WTC11 (cell line): ENCODE measurements at regions not wholly inside any gene's neighbourhood (a gene's known extent, or its start where the extent isn't known, plus 50 kb on each side); places are given as distances from the start of the nearest gene placed in this dataset.

Experiments
- ATAC-seq: fragments of 200-7000 bp; cut with Tn5 transposase; 2 replicates; pipeline ENCODE4 v1.10.0; 2021; ENCODE audit warnings: mild to moderate bottlenecking, moderate library complexity
- CTCF ChIA-PET: fragments of 300-600 bp; sonication (Branson Sonifier 250); formaldehyde crosslinking; loops from one replicate; lab custom pipeline; 2021; ENCODE audit warnings: antibody characterized with exemption; lab: Charles Lee
- POLR2A ChIA-PET: fragments of 350-600 bp; sonication (Branson Sonifier 250); formaldehyde crosslinking; loops from one replicate; lab custom pipeline; 2021; ENCODE audit warnings: antibody characterized with exemption; lab: Charles Lee
- DNase-seq: peaks from one replicate; pipeline ENCODE4 v3.0.0; 2021; ENCODE audit warnings: low spot score
- H3K27ac Mint-ChIP-seq: 2 replicates; pipeline ENCODE4 v1.8.0; 2021; ENCODE audit warnings: mixed read lengths
- H3K27me3 Mint-ChIP-seq: 2 replicates; pipeline ENCODE4 v1.8.0; 2021; ENCODE audit warnings: low read depth, mild to moderate bottlenecking, moderate library complexity, mixed read lengths
- H3K36me3 Mint-ChIP-seq: 2 replicates; pipeline ENCODE4 v1.8.0; 2021; ENCODE audit warnings: mixed read lengths
- H3K4me1 Mint-ChIP-seq: 2 replicates; pipeline ENCODE4 v1.8.0; 2022; ENCODE audit warnings: mixed read lengths
- H3K4me3 Mint-ChIP-seq: 2 replicates; pipeline ENCODE4 v1.8.0; 2021; ENCODE audit warnings: mild to moderate bottlenecking, moderate library complexity, mixed read lengths
- H3K9me3 Mint-ChIP-seq: 2 replicates; pipeline ENCODE4 v1.8.0; 2021; ENCODE audit warnings: mixed read lengths
- E2F5 ChIP-seq: sonication (generic); formaldehyde crosslinking; IDR thresholded peaks from 2 replicates; pipeline ENCODE4 v1.8.1; 2022; ENCODE audit warnings: mild to moderate bottlenecking, moderate library complexity, missing genetic modification reagents
- ERG ChIP-seq: fragments of 250-450 bp; sonication (Bioruptor Pico); IDR thresholded peaks from 2 replicates; pipeline ENCODE4 v1.8.0; 2021; ENCODE audit warnings: mild to moderate bottlenecking
- ESRRA ChIP-seq: sonication (generic); formaldehyde crosslinking; IDR thresholded peaks from 2 replicates; pipeline ENCODE4 v1.8.1; 2022; ENCODE audit warnings: mild to moderate bottlenecking, missing genetic modification reagents, borderline replicate concordance
- GABPB1 ChIP-seq: sonication (generic); formaldehyde crosslinking; IDR thresholded peaks from 2 replicates; pipeline ENCODE4 v1.8.1; 2023; ENCODE audit warnings: mild to moderate bottlenecking, missing genetic modification reagents
- HMGA2 ChIP-seq: fragments of 250-450 bp; sonication (Bioruptor Pico); IDR thresholded peaks from 2 replicates; pipeline ENCODE4 v1.4.0; 2021; ENCODE audit warnings: mild to moderate bottlenecking, moderate library complexity
- HMGXB4 ChIP-seq: sonication (generic); formaldehyde crosslinking; IDR thresholded peaks from 2 replicates; pipeline ENCODE4 v1.8.1; 2023; ENCODE audit warnings: mild to moderate bottlenecking, moderate library complexity, missing genetic modification reagents
- JAZF1 ChIP-seq: fragments of 250-450 bp; sonication (Bioruptor Pico); IDR thresholded peaks from 2 replicates; pipeline ENCODE4 v1.9.0; 2021; ENCODE audit warnings: moderate library complexity, mild to moderate bottlenecking, inconsistent platforms
- JUN ChIP-seq: sonication (generic); formaldehyde crosslinking; IDR thresholded peaks from 2 replicates; pipeline ENCODE4 v1.8.0; 2023; ENCODE audit warnings: mild to moderate bottlenecking, missing genetic modification reagents
- NFATC4 ChIP-seq: fragments of 250-450 bp; sonication (Bioruptor Pico); IDR thresholded peaks from 2 replicates; pipeline ENCODE4 v1.9.0; 2021; ENCODE audit warnings: mild to moderate bottlenecking
- NFE2L1 ChIP-seq: sonication (generic); formaldehyde crosslinking; IDR thresholded peaks from 2 replicates; pipeline ENCODE4 v1.8.1; 2023; ENCODE audit warnings: missing genetic modification reagents
- NR1H2 ChIP-seq: sonication (generic); formaldehyde crosslinking; IDR thresholded peaks from 2 replicates; pipeline ENCODE4 v1.9.0; 2021; ENCODE audit warnings: mild to moderate bottlenecking, moderate library complexity, missing genetic modification reagents
- NR2C2 ChIP-seq: sonication (generic); formaldehyde crosslinking; IDR thresholded peaks from 2 replicates; pipeline ENCODE4 v1.8.0; 2022; ENCODE audit warnings: mild to moderate bottlenecking, missing genetic modification reagents
- OVOL2 ChIP-seq: fragments of 250-450 bp; sonication (Bioruptor Pico); IDR thresholded peaks from 2 replicates; pipeline ENCODE4 v1.9.0; 2021; ENCODE audit warnings: mild to moderate bottlenecking, borderline replicate concordance
- STAT6 ChIP-seq: sonication (generic); formaldehyde crosslinking; conservative IDR thresholded peaks from 2 replicates; pipeline ENCODE4 v1.8.1; 2023; ENCODE audit warnings: mild to moderate bottlenecking, low read depth, missing genetic modification reagents, moderate library complexity
- ZNF138 ChIP-seq: sonication (generic); formaldehyde crosslinking; conservative IDR thresholded peaks from 2 replicates; pipeline ENCODE4 v1.8.1; 2022; ENCODE audit warnings: mild to moderate bottlenecking, moderate library complexity, missing genetic modification reagents
- ZNF423 ChIP-seq: fragments of 250-450 bp; sonication (Bioruptor Pico); IDR thresholded peaks from 2 replicates; pipeline ENCODE4 v2.1.2; 2022; ENCODE audit warnings: mild to moderate bottlenecking, moderate library complexity
- ZNF532 ChIP-seq: fragments of 250-450 bp; sonication (Bioruptor Pico); IDR thresholded peaks from 2 replicates; pipeline ENCODE4 v1.9.0; 2021; ENCODE audit warnings: mild to moderate bottlenecking, borderline replicate concordance
- TF ChIP-seq, protein P1 (sequence below): sonication (generic); formaldehyde crosslinking; IDR thresholded peaks from 2 replicates; pipeline ENCODE4 v1.8.1; 2023; ENCODE audit warnings: mild to moderate bottlenecking, missing genetic modification reagents
- TF ChIP-seq, protein P2 (sequence below): sonication (generic); formaldehyde crosslinking; IDR thresholded peaks from 2 replicates; pipeline ENCODE4 v1.8.1; 2022; ENCODE audit warnings: low read depth, missing genetic modification reagents, borderline replicate concordance

DNA sequence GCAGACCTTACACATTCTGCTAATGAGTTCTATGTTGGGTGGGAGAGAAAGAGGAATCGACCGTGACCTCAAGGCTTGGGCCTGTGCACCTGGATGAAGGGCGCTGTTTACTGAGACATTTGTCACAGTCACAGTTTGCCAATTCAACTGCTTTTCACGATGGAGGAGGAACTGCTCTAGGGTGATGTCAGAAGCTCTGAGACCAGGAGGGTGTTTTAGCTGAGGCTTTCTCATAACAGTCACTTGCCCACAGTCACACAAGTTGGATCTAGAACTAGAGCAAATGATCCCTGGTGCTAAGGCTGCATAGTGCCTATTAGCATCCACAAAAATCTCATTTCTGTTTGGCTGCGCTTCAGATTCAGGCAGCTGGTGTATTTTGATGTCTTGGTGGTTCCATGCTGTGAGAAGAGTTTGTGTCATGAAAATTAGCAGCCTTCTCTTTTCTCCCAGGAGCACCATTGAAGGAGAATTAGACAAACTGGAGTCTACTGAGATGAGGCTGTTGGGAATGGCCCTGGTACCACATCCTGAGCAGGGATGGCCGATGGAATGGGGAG, 83.3 kb upstream of the TGM3 start (continued):
- TF ChIP-seq HMGXB4 (CRISPR knock-in tag) (no peak), HMGA2 (CRISPR knock-in tag) (no peak), NFE2L1 (no peak)

- ChIA-PET CTCF (interaction anchor here (0.6 kb wide), 1 partner anchor 181 kb away, joined by 3 read pairs; no protein-coding TSS in a partner anchor), POLR2A (interaction anchor here (0.6 kb wide), 1 partner anchor 115 kb away, joined by 3 read pairs; no protein-coding TSS in a partner anchor)
- H3K4me3 Mint-ChIP-seq = no peak overlapping the region
- H3K4me1 Mint-ChIP-seq = no peaks in the 10 kb centered on the region
- H3K27ac Mint-ChIP-seq = no peak overlapping the region
- no peaks in the 10 kb centered on the region for H3K36me3 Mint-ChIP-seq
- no peaks in the 10 kb centered on the region for H3K9me3 Mint-ChIP-seq
- ATAC-seq (no peak), DNase-seq (no peak)
- peaks cover 17% of the 10 kb centered on the region for H3K27me3 Mint-ChIP-seq
- TF ChIP-seq E2F5 (CRISPR knock-in tag) = no peak
- TF ChIP-seq NR2C2 (CRISPR knock-in tag) = no peak
- TF ChIP-seq GABPB1 (CRISPR knock-in tag) = no peak
- TF ChIP-seq STAT6 = no peak
- TF ChIP-seq, protein P1, sequence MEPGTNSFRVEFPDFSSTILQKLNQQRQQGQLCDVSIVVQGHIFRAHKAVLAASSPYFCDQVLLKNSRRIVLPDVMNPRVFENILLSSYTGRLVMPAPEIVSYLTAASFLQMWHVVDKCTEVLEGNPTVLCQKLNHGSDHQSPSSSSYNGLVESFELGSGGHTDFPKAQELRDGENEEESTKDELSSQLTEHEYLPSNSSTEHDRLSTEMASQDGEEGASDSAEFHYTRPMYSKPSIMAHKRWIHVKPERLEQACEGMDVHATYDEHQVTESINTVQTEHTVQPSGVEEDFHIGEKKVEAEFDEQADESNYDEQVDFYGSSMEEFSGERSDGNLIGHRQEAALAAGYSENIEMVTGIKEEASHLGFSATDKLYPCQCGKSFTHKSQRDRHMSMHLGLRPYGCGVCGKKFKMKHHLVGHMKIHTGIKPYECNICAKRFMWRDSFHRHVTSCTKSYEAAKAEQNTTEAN = no peak
- no peak for TF ChIP-seq NFE2L1
- TF ChIP-seq, protein P2, sequence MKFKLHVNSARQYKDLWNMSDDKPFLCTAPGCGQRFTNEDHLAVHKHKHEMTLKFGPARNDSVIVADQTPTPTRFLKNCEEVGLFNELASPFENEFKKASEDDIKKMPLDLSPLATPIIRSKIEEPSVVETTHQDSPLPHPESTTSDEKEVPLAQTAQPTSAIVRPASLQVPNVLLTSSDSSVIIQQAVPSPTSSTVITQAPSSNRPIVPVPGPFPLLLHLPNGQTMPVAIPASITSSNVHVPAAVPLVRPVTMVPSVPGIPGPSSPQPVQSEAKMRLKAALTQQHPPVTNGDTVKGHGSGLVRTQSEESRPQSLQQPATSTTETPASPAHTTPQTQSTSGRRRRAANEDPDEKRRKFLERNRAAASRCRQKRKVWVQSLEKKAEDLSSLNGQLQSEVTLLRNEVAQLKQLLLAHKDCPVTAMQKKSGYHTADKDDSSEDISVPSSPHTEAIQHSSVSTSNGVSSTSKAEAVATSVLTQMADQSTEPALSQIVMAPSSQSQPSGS (CRISPR knock-in tag) = no peak
- TF ChIP-seq NR1H2 (CRISPR knock-in tag) = no peak
- no peak for TF ChIP-seq JAZF1 (CRISPR knock-in tag)
- TF ChIP-seq OVOL2 = no peak
- TF ChIP-seq ESRRA (CRISPR knock-in tag) = no peak
Observed at GRCh38 chr20:2213401-2213800, 82.4 kb upstream of the TGM3 start.

GRCh38 chr20:2217857-2218539, 77.8 kb upstream of the TGM3 start:
- CTCF ChIA-PET = interaction anchor here (1.8 kb wide), 1 partner anchor 11 kb away, joined by 7 read pairs; no protein-coding TSS in a partner anchor
- H3K4me3 Mint-ChIP-seq = no peak overlapping the region
- H3K27me3 Mint-ChIP-seq = no peaks in the 10 kb centered on the region; the same call in 1 of the 2 replicates
- ATAC-seq (no peak), DNase-seq (no peak)
- H3K4me1 Mint-ChIP-seq = no peaks in the 10 kb centered on the region
- H3K9me3 Mint-ChIP-seq = peaks cover 15% of the 10 kb centered on the region
- peaks cover 6% of the 10 kb centered on the region for H3K36me3 Mint-ChIP-seq
- POLR2A ChIA-PET = no interaction called here
- no peak overlapping the region; the same call in 1 of the 2 replicates for H3K27ac Mint-ChIP-seq
- no peak for TF ChIP-seq ERG
- TF ChIP-seq JUN (CRISPR knock-in tag) = no peak
- no peak for TF ChIP-seq NFATC4 (CRISPR knock-in tag)
- TF ChIP-seq ZNF532 (CRISPR knock-in tag) = no peak
- no peak for TF ChIP-seq ZNF423 (CRISPR knock-in tag)
- no peak for TF ChIP-seq ZNF138
